ENCODE measurements at regions not wholly inside any gene's neighbourhood (a gene's known extent, or its start where the extent isn't known, plus 50 kb on each side); places are given as distances from the start of the nearest gene placed in this dataset.

GRCh38 chr6:48891308-48891707, 571.7 kb downstream of the MMUT start:
- no peak for TF ChIP-seq BRCA1 (IDR thresholded peaks at IDR 0.05; ENCODE audit: low read depth, low read length)
- TF ChIP-seq TBL1XR1 (IDR thresholded peaks at IDR 0.05; ENCODE audit: low read depth, low read length), result no peak

Measured in GM12878 (cell line).